PC-9 (cell line): ENCODE measurements at regions not wholly inside any gene's neighbourhood (a gene's known extent, or its start where the extent isn't known, plus 50 kb on each side); places are given as distances from the start of the nearest gene placed in this dataset.

Experiments used
- EZH2 ChIP-seq: fragments of 200-600 bp; sonication (generic); IDR thresholded peaks from 2 replicates; pipeline ENCODE4 v1.8.0; 2017; ENCODE audit warnings: antibody characterized with exemption, low read depth
- TF ChIP-seq, protein P1 (sequence below): fragments of 200-600 bp; sonication (generic); conservative IDR thresholded peaks from 2 replicates; pipeline ENCODE4 v1.6.1; 2017; ENCODE audit warnings: mixed run types, antibody characterized with exemption, mild to moderate bottlenecking, moderate library complexity

DNA sequence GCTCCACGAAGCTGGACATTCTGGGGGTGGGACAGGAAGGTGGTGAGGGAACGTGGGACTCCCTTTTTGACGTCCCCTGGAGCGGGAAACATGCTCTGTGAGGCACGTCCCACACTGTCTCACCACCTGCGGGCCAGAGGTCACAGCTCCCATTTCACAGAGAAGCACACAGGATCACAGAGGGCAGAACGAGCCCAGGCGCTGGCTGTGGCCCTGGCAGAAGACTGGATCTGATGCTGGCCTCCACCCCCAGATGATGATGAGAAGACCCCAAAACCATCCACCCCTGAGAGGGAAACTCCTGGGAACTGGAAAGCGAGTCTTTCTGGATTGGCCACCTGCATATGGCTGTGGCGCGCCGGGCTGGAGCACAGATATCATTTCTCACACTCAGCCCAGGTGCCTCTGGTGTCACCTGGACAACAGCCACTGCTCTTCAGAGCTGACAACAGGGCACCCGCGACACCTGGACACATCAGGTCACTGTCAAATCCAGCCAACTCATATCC, 216.2 kb downstream of the TUBA3C start:
- TF ChIP-seq, protein P1, sequence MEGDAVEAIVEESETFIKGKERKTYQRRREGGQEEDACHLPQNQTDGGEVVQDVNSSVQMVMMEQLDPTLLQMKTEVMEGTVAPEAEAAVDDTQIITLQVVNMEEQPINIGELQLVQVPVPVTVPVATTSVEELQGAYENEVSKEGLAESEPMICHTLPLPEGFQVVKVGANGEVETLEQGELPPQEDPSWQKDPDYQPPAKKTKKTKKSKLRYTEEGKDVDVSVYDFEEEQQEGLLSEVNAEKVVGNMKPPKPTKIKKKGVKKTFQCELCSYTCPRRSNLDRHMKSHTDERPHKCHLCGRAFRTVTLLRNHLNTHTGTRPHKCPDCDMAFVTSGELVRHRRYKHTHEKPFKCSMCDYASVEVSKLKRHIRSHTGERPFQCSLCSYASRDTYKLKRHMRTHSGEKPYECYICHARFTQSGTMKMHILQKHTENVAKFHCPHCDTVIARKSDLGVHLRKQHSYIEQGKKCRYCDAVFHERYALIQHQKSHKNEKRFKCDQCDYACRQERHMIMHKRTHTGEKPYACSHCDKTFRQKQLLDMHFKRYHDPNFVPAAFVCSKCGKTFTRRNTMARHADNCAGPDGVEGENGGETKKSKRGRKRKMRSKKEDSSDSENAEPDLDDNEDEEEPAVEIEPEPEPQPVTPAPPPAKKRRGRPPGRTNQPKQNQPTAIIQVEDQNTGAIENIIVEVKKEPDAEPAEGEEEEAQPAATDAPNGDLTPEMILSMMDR, result no peak
- TF ChIP-seq EZH2, result no peak
